Esophagus muscularis mucosa (tissue), 4 donors: ENCODE measurements at regions not wholly inside any gene's neighbourhood (a gene's known extent, or its start where the extent isn't known, plus 50 kb on each side); places are given as distances from the start of the nearest gene placed in this dataset.

ENCODE experiments used
- DNase-seq: peaks from one replicate; pipeline ENCODE4 v3.0.0-alpha.2; 2017; ENCODE audit errors: extremely low spot score
- H3K27ac ChIP-seq, 4 donors: fragments of 200-600 bp; sonication (generic); replicated peaks in 1 of 4; 1 replicate in 3 of 4; 2 replicates in 1 of 4; pipeline ENCODE4 v1.5.1; 2016 to 2019; ENCODE audit warnings: mild to moderate bottlenecking in 1 of 4
- H3K27me3 ChIP-seq, 4 donors: fragments of 200-600 bp; sonication (generic); one replicate each; pipeline versions ENCODE4 v1.5.1 to v1.6.0; 2016 to 2019
- H3K36me3 ChIP-seq, 4 donors: fragments of 200-600 bp; sonication (generic); one replicate each; pipeline ENCODE4 v1.5.1; 2016 to 2019
- H3K4me1 ChIP-seq, 4 donors: fragments of 200-600 bp; sonication (generic); one replicate each; pipeline ENCODE4 v1.5.1; 2016 to 2019
- H3K4me3 ChIP-seq, 4 donors: fragments of 200-600 bp; sonication (generic); 1 replicate in 2 of 4; 2 replicates in 2 of 4; pipeline ENCODE4 v1.5.1; 2016 to 2019; ENCODE audit warnings: mild to moderate bottlenecking in 4 of 4, moderate library complexity in 1 of 4
- H3K9me3 ChIP-seq, 4 donors: fragments of 200-600 bp; sonication (generic); 1 replicate in 3 of 4; 2 replicates in 1 of 4; pipeline ENCODE4 v1.5.1; 2016 to 2019
- EP300 ChIP-seq: sonication (generic); formaldehyde crosslinking; IDR thresholded peaks from one replicate; pipeline ENCODE4 v1.6.1; 2017; ENCODE audit warnings: antibody characterized with exemption
- POLR2A ChIP-seq: fragments of 450-650 bp; IDR thresholded peaks from one replicate; pipeline ENCODE4 v1.6.1; 2017; ENCODE audit warnings: antibody characterized with exemption, moderate library complexity, mild to moderate bottlenecking, low read depth
- POLR2AphosphoS5 ChIP-seq, 2 donors: sonication (generic); formaldehyde crosslinking; IDR thresholded peaks; one replicate each; pipeline ENCODE4 v1.6.1; 2017; ENCODE audit warnings: antibody characterized with exemption in 2 of 2
- WGBS: methylation state at CpG from one replicate; pipeline ENCODE4 v1.1.5; 2018; 5-methylcytosine and 5-hydroxymethylcytosine counted together
- intact Hi-C: fragments of 100-400 bp; cut with DNase I; formaldehyde crosslinking; loops from one replicate; pipeline ENCODE4 v1.15.1; 2023
- TF ChIP-seq, protein P1 (sequence below), 3 experiments: fragments of 200-600 bp in 2 of 3; fragments of 450-650 bp in 1 of 3; sonication (generic) in 2 of 3; IDR thresholded peaks; one replicate each; pipeline ENCODE4 v1.5.1; 2017 to 2019; ENCODE audit warnings: antibody characterized with exemption in 3 of 3, mild to moderate bottlenecking in 2 of 3, moderate library complexity in 1 of 3

DNA sequence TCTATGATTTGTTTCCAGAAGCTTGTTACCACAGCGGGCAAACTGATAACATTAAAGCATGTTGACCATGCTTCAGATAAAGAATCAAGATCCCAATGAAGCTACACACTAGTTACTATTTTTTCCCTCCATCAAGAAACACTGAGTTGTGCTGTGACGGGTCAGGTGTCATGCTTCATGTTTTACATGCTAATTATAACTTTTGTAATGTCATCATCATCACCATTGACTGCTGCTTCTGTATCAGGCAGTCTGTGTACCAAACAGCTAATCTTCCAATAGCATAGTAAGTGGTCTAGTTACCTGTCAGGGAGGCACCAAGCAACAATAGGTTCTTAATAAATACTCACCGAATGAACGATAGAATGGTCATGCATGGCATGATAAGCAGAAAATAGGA, 388.1 kb downstream of the THBS2 start:
- intact Hi-C loops = no loop called here
- DNase-seq = no peak
- no peaks in the 10 kb centered on the region for H3K36me3 ChIP-seq
- H3K4me1 ChIP-seq = no peaks in the 10 kb centered on the region
- WGBS = 90% methylated on average over 4 of the region's 4 CpGs
- H3K27me3 ChIP-seq = no peaks in the 10 kb centered on the region
- H3K27ac ChIP-seq = no peak overlapping the region
- TF ChIP-seq, protein P1, sequence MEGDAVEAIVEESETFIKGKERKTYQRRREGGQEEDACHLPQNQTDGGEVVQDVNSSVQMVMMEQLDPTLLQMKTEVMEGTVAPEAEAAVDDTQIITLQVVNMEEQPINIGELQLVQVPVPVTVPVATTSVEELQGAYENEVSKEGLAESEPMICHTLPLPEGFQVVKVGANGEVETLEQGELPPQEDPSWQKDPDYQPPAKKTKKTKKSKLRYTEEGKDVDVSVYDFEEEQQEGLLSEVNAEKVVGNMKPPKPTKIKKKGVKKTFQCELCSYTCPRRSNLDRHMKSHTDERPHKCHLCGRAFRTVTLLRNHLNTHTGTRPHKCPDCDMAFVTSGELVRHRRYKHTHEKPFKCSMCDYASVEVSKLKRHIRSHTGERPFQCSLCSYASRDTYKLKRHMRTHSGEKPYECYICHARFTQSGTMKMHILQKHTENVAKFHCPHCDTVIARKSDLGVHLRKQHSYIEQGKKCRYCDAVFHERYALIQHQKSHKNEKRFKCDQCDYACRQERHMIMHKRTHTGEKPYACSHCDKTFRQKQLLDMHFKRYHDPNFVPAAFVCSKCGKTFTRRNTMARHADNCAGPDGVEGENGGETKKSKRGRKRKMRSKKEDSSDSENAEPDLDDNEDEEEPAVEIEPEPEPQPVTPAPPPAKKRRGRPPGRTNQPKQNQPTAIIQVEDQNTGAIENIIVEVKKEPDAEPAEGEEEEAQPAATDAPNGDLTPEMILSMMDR (IDR thresholded peaks at IDR 0.05) = no peak
- TF ChIP-seq POLR2AphosphoS5 (IDR thresholded peaks at IDR 0.05) (no peak), EP300 (no peak), POLR2A (no peak)
- no peaks in the 10 kb centered on the region for H3K9me3 ChIP-seq
- H3K4me3 ChIP-seq = no peak overlapping the region

DNA sequence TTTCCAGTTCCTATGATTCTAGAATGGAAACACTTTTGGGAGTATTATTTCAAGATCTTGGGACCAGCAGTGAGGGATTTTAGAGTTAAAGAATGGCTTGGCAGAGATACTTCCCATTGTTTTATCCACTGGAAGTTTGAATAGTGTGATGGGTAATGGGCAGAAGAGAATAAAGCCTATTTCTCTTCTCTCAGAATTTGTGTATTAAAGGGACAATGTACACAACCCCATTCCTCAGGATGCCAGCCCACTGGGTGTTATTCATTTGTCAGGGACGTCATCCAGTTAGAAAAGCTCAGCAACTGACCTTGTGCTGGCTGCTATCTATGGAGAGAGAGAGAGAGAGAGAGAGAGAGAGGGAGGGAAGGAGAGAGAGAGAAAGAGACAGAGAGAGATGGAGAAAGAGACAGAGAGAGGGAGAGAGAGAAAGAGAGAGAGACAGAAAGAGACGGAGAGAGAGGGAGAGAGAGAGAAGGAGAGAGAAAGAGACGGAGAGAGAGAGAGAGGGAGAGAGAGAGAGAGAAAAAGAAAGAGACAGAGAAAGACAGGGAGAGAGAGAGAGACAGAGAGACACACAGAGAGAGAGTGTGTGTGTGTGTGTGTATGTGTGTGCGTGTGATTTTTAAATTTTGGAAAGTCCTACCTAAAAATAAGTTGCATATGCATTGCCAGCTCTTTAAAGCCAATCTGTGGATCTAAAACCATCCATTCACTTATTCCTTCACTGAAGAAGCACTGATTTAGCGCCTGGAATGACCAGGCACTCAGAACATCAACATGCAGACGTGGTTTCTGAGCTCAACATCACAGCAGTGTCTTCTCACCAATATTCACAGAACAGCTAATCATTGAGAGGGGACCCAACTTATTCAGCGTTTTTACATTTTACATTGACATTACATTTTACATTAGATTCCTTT, 388.8 kb downstream of the THBS2 start:
- H3K4me1 ChIP-seq = no peaks in the 10 kb centered on the region
- intact Hi-C loops = no loop called here
- no peaks in the 10 kb centered on the region for H3K36me3 ChIP-seq
- no peak overlapping the region for H3K4me3 ChIP-seq
- WGBS = 82% methylated on average over 7 of the region's 7 CpGs
- TF ChIP-seq, protein P1 (IDR thresholded peaks at IDR 0.05) = no peak
- TF ChIP-seq POLR2A (no peak), POLR2AphosphoS5 (IDR thresholded peaks at IDR 0.05) (no peak), EP300 (no peak)
- H3K27ac ChIP-seq = no peak overlapping the region
- H3K27me3 ChIP-seq = no peaks in the 10 kb centered on the region
- no peaks in the 10 kb centered on the region for H3K9me3 ChIP-seq
- DNase-seq = no peak

DNA sequence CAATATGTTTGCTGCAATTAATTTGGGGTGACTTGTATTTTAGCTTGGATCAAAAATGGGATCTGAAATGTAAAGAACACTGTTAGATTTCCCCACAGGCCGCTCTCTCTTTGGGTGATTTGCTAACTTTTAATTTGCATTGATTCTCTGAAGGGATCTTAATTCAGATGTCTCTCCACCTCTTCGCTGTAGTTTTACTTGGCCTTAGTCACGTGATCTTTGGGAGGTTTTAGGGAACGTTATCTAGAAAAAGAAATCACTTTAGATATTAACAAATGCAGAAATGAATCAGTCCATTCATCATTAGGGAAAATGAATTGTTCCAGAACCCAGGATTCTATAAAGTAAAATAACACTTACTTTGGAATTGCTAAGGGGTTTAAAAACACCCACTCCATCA, 390.2 kb downstream of the THBS2 start:
- Histone ChIP-seq H3K27me3 (no peaks in the 10 kb centered on the region), H3K9me3 (no peaks in the 10 kb centered on the region), H3K36me3 (no peaks in the 10 kb centered on the region), H3K4me1 (no peaks in the 10 kb centered on the region), H3K4me3 (no peak overlapping the region), H3K27ac (no peak overlapping the region)
- DNase-seq = no peak
- TF ChIP-seq, protein P1 (IDR thresholded peaks at IDR 0.05) = no peak
- no peak for TF ChIP-seq POLR2A
- TF ChIP-seq POLR2AphosphoS5 (IDR thresholded peaks at IDR 0.05) = no peak
- no peak for TF ChIP-seq EP300
- 93% methylated on average over 4 of the region's 4 CpGs for WGBS
- intact Hi-C loops = no loop called here

DNA sequence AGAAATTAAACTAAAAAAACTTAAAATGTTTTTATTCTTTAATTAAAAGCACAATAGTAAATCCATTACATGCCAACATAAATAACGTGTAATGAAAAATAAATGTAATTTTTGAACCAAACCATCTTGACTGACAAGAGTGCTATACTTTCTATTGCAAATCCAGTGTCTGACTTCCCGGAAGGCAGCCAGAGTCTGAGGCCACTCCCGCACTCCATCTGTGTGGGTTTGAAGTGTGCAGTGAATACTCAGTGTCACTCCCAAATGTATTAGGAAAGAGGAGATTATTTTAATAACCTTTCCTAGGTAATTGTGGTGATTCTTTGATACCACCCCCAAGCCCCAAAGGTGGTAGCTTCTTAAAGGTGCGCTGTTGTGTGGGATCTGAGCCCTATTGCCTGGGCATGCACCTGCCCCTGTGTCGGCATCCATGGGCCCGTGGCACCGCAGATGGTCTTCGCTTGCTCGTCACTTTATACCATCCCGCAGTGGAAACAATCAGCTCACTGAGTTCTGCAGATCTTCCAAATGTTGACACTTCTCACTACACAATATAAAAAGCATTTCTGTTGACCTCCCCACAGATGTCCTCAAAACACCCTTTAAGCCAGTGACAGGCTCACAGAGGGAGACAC, 391.2 kb downstream of the THBS2 start:
- no peak for DNase-seq
- H3K4me1 ChIP-seq = no peaks in the 10 kb centered on the region
- intact Hi-C loops = no loop called here
- no peaks in the 10 kb centered on the region for H3K9me3 ChIP-seq
- H3K4me3 ChIP-seq = no peak overlapping the region
- no peaks in the 10 kb centered on the region for H3K36me3 ChIP-seq
- H3K27me3 ChIP-seq = no peaks in the 10 kb centered on the region
- TF ChIP-seq POLR2A = no peak
- 95% methylated on average over 10 of the region's 10 CpGs for WGBS
- H3K27ac ChIP-seq = no peak overlapping the region

DNA sequence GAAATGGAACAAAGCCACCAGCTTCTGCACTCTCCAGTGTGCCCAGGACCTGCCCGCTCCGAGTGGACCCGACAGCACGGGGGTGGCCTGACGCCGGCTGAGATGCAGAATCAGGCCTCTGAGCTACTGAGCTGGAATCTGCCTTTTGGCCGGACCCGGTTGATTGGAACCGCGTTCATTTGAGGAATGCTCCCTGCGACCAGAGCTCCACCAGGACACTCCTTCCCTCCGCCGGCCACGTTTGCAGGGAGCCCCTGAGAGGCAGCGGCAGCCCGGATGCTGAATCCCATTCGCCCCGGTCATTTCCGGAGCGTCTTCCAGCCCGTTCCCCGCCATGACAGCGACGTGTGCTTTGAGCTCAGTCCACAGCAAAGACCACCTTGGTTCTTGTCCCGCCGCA, 392.7 kb downstream of the THBS2 start:
- Histone ChIP-seq H3K9me3 (no peaks in the 10 kb centered on the region), H3K27ac (no peak overlapping the region), H3K4me1 (no peaks in the 10 kb centered on the region), H3K36me3 (no peaks in the 10 kb centered on the region), H3K4me3 (no peak overlapping the region), H3K27me3 (no peaks in the 10 kb centered on the region)
- TF ChIP-seq, protein P1 (IDR thresholded peaks at IDR 0.05) = no peak
- TF ChIP-seq EP300 (no peak), POLR2AphosphoS5 (IDR thresholded peaks at IDR 0.05) (no peak), POLR2A (no peak)
- DNase-seq = no peak
- WGBS = 94% methylated on average over 19 of the region's 26 CpGs
- intact Hi-C loops = no loop called here
